K562 (cell line): ENCODE measurements at regions not wholly inside any gene's neighbourhood (a gene's known extent, or its start where the extent isn't known, plus 50 kb on each side); places are given as distances from the start of the nearest gene placed in this dataset.

Source experiments
- ATAC-seq: fragments of 200-7000 bp; cut with Tn5 transposase; 3 replicates; pipeline ENCODE4 v1.9.1; 2020; ENCODE audit warnings: moderate library complexity
- BruUV-seq: library from RNA; stranded (reverse); fragments of 400-500 nt; replicated peaks from 2 replicates; lab custom pipeline; 2021; lab: Mats Ljungman, UMichigan
- CTCF ChIA-PET: fragments of 300-600 bp; formaldehyde crosslinking; extraction: SDS; loops from one replicate; lab custom pipeline; 2021; ENCODE audit warnings: low intra/inter-chr PET ratio; lab: Yijun Ruan, JAX
- POLR2A ChIA-PET: fragments of 300-600, 350-650 bp; sonication (Branson Sonifier 250); formaldehyde crosslinking; extraction: SDS; loops from one replicate; lab custom pipeline; 2021; ENCODE audit warnings: antibody characterized with exemption, inconsistent platforms; lab: Yijun Ruan, JAX
- DNase-seq, 4 experiments: peaks; one replicate each; pipeline versions ENCODE4 v3.0.0 to v3.0.0-alpha.2; 2011 to 2018; ENCODE audit warnings: low spot score in 3 of 4, mixed read lengths in 3 of 4; ENCODE audit errors: extremely low read depth in 1 of 4
- FAIRE-seq: peaks from 2 replicates; lab custom pipeline; 2011; peaks lifted over from hg19 to GRCh38; lab: Jason Lieb, UNC
- H2AFZ ChIP-seq: 2 replicates; pipeline ENCODE4 v1.6.0; 2011; ENCODE audit warnings: low read depth, low read length, control low read depth, inconsistent platforms
- H3K27ac ChIP-seq: fragments of 200-600 bp; 3 replicates; pipeline ENCODE4 v1.8.0; 2011; ENCODE audit warnings: low read depth, mild to moderate bottlenecking, control low read depth, inconsistent platforms, low read length, moderate library complexity, mixed read lengths; ENCODE audit errors: extremely low read depth
- H3K27me3 ChIP-seq, 2 experiments: fragments of 300-600 bp in 1 of 2; 2 replicates in 1 of 2; 3 replicates in 1 of 2; pipeline versions ENCODE4 v1.6.0 to v1.8.0; 2011; ENCODE audit warnings: inconsistent platforms in 2 of 2, low read length in 2 of 2, mild to moderate bottlenecking in 1 of 2, mixed read lengths in 1 of 2, moderate library complexity in 1 of 2; ENCODE audit not compliant: control insufficient read depth in 2 of 2, insufficient read depth in 2 of 2
- H3K36me3 ChIP-seq: fragments of 300-600 bp; 3 replicates; pipeline ENCODE4 v1.8.0; 2011; ENCODE audit warnings: mild to moderate bottlenecking, low read length, inconsistent platforms; ENCODE audit not compliant: control insufficient read depth, insufficient read depth
- H3K4me1 ChIP-seq, 2 experiments: fragments of 200-600 bp in 1 of 2; replicated peaks in 1 of 2; 2 replicates in 1 of 2; 3 replicates in 1 of 2; pipeline versions ENCODE4 v1.5.1 to v1.8.0; 2011; ENCODE audit warnings: inconsistent platforms in 2 of 2, low read length in 2 of 2, mild to moderate bottlenecking in 1 of 2, mixed read lengths in 1 of 2, moderate library complexity in 1 of 2; ENCODE audit not compliant: control insufficient read depth in 2 of 2, insufficient read depth in 2 of 2
- H3K4me2 ChIP-seq: 2 replicates; pipeline ENCODE4 v1.6.1; 2011; ENCODE audit warnings: low read length, control low read depth, inconsistent platforms, mixed read lengths; ENCODE audit not compliant: insufficient read depth
- H3K4me3 ChIP-seq: fragments of 200-600 bp; sonication (generic), shearing (Covaris generic); 2 replicates; pipeline ENCODE4 v1.5.1; 2016; ENCODE audit warnings: control low read depth, inconsistent platforms
- H3K79me2 ChIP-seq: fragments of 200-600 bp; 3 replicates; pipeline ENCODE4 v1.8.0; 2011; ENCODE audit warnings: low read length, inconsistent platforms; ENCODE audit not compliant: control insufficient read depth, insufficient read depth
- H3K9ac ChIP-seq, 2 experiments: 2 replicates each; pipeline versions ENCODE4 v1.6.0 to v1.6.1; 2011; ENCODE audit warnings: low read depth in 2 of 2, low read length in 2 of 2, control low read depth in 1 of 2, inconsistent platforms in 1 of 2, mild to moderate bottlenecking in 1 of 2, mixed read lengths in 1 of 2; ENCODE audit not compliant: insufficient read depth in 1 of 2
- H3K9me1 ChIP-seq: one replicate; pipeline ENCODE4 v1.6.0; 2011; ENCODE audit warnings: inconsistent platforms, mild to moderate bottlenecking, low read length, moderate library complexity; ENCODE audit not compliant: control insufficient read depth, insufficient read depth
- H3K9me3 ChIP-seq: replicated peaks from 2 replicates; pipeline ENCODE4 v1.5.1; 2011; ENCODE audit warnings: low read depth, low read length, inconsistent platforms; ENCODE audit not compliant: control insufficient read depth, insufficient read depth
- H4K20me1 ChIP-seq: replicated peaks from 2 replicates; pipeline ENCODE4 v1.6.1; 2011; ENCODE audit warnings: low read length, inconsistent platforms, mixed read lengths; ENCODE audit not compliant: control insufficient read depth, insufficient read depth
- FOXJ2 ChIP-seq: fragments of 200-800 bp; sonication (Bioruptor generic); IDR thresholded peaks from 2 replicates; pipeline ENCODE4 v1.6.1; 2016; ENCODE audit warnings: missing genetic modification characterization, missing compliant biosample characterization
- GATA2 ChIP-seq: sonication (generic); formaldehyde crosslinking; IDR thresholded peaks from 2 replicates; pipeline ENCODE4 v1.4.0; 2020; ENCODE audit warnings: mild to moderate bottlenecking, missing genetic modification reagents
- NONO ChIP-seq, 2 experiments: fragments of 200-400 bp in 1 of 2; fragments of 450-650 bp in 1 of 2; formaldehyde crosslinking in 1 of 2; IDR thresholded peaks; 2 replicates each; pipeline ENCODE4 v1.6.1; 2017; ENCODE audit warnings: low read depth in 2 of 2, mild to moderate bottlenecking in 2 of 2, moderate library complexity in 2 of 2, low read length in 1 of 2
- TBL1XR1 ChIP-seq, 2 experiments: IDR thresholded peaks; 2 replicates each; pipeline ENCODE4 v1.6.1; 2012; ENCODE audit warnings: improper control_type of control experiment in 2 of 2, low read length in 2 of 2, mild to moderate bottlenecking in 1 of 2
- TEAD2 ChIP-seq: fragments of 450-650 bp; IDR thresholded peaks from 2 replicates; pipeline ENCODE4 v1.6.1; 2016; ENCODE audit warnings: missing genetic modification characterization, control low read depth, missing compliant biosample characterization
- ZNF133 ChIP-seq: fragments of 250-450 bp; sonication (Bioruptor Pico); IDR thresholded peaks from 2 replicates; pipeline ENCODE4 v1.4.0; 2020; ENCODE audit warnings: mild to moderate bottlenecking
- WGBS: fragments of 100-300 bp; shearing (Covaris generic); methylation state at CpG from one replicate; pipeline ENCODE4 v1.1.6; 2016; ENCODE audit warnings: low coverage, mixed read lengths; ENCODE audit not compliant: insufficient coverage; ENCODE audit errors: missing lambda C conversion rate; 5-methylcytosine and 5-hydroxymethylcytosine counted together
- in situ Hi-C: fragments of 300-500 bp; cut with MboI; formaldehyde crosslinking; loops from 4 replicates; pipeline ENCODE4 v1.15.0; 2018; ENCODE audit warnings: inconsistent platforms, mixed read lengths
- intact Hi-C: fragments of 100-400 bp; cut with micrococcal nuclease; formaldehyde crosslinking; loops from 2 replicates; pipeline ENCODE4 v1.14.2; 2022
- TF ChIP-seq, protein P1 (sequence below): fragments of 250-450 bp; sonication (Bioruptor Pico); IDR thresholded peaks from 2 replicates; pipeline ENCODE4 v1.4.0; 2020
- TF ChIP-seq, protein P2 (sequence below): fragments of 250-450 bp; sonication (Bioruptor Pico); IDR thresholded peaks from 2 replicates; pipeline ENCODE4 v1.4.0; 2020; ENCODE audit warnings: mild to moderate bottlenecking, moderate library complexity, borderline replicate concordance
- TF ChIP-seq, protein P3 (sequence below): fragments of 450-650 bp; conservative IDR thresholded peaks from 2 replicates; pipeline ENCODE4 v1.6.1; 2016; ENCODE audit warnings: missing genetic modification characterization, low read depth, mild to moderate bottlenecking, control low read depth, missing compliant biosample characterization
- TF ChIP-seq, protein P4 (sequence below): fragments of 450-650 bp; IDR thresholded peaks from 2 replicates; pipeline ENCODE4 v1.6.1; 2018; ENCODE audit warnings: mild to moderate bottlenecking, low read depth; ENCODE audit not compliant: partially characterized antibody

DNA sequence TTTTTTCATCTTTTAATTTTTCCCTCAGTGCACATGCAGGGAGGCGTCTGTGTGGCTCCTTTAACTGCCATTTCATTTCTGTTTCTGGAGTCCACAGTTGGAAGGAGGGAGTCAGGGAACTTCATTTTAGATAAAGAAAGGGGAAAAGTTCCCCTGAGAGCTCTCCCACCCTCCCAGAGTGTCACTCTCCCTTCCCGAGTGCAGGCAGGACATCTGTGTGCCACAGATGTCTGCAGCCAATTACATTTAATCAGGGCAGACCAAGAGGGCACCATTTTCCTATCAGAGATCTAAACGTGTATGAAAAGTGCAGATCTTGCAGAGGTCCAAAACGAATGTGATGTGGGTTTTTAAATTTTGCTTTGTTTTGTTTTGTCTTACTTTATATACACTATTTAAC, 96.6 kb downstream of the PXDC1 start:
- peaks cover 2 to 16% of the 10 kb centered on the region in 2 experiments; a peak in 2 of 5 replicates for H3K27me3 ChIP-seq
- no peaks in the 10 kb centered on the region for H3K9me3 ChIP-seq
- no peaks in the 10 kb centered on the region for H3K79me2 ChIP-seq
- H3K9ac ChIP-seq = no peak overlapping the region
- no peak overlapping the region for H3K4me3 ChIP-seq
- TF ChIP-seq, protein P1, sequence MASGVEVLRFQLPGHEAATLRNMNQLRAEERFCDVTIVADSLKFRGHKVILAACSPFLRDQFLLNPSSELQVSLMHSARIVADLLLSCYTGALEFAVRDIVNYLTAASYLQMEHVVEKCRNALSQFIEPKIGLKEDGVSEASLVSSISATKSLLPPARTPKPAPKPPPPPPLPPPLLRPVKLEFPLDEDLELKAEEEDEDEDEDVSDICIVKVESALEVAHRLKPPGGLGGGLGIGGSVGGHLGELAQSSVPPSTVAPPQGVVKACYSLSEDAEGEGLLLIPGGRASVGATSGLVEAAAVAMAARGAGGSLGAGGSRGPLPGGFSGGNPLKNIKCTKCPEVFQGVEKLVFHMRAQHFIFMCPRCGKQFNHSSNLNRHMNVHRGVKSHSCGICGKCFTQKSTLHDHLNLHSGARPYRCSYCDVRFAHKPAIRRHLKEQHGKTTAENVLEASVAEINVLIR (CRISPR knock-in tag) = no peak
- TF ChIP-seq FOXJ2 = no peak
- TF ChIP-seq, protein P2, sequence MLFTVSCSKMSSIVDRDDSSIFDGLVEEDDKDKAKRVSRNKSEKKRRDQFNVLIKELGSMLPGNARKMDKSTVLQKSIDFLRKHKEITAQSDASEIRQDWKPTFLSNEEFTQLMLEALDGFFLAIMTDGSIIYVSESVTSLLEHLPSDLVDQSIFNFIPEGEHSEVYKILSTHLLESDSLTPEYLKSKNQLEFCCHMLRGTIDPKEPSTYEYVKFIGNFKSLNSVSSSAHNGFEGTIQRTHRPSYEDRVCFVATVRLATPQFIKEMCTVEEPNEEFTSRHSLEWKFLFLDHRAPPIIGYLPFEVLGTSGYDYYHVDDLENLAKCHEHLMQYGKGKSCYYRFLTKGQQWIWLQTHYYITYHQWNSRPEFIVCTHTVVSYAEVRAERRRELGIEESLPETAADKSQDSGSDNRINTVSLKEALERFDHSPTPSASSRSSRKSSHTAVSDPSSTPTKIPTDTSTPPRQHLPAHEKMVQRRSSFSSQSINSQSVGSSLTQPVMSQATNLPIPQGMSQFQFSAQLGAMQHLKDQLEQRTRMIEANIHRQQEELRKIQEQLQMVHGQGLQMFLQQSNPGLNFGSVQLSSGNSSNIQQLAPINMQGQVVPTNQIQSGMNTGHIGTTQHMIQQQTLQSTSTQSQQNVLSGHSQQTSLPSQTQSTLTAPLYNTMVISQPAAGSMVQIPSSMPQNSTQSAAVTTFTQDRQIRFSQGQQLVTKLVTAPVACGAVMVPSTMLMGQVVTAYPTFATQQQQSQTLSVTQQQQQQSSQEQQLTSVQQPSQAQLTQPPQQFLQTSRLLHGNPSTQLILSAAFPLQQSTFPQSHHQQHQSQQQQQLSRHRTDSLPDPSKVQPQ (CRISPR knock-in tag) = no peak
- TF ChIP-seq, protein P3, sequence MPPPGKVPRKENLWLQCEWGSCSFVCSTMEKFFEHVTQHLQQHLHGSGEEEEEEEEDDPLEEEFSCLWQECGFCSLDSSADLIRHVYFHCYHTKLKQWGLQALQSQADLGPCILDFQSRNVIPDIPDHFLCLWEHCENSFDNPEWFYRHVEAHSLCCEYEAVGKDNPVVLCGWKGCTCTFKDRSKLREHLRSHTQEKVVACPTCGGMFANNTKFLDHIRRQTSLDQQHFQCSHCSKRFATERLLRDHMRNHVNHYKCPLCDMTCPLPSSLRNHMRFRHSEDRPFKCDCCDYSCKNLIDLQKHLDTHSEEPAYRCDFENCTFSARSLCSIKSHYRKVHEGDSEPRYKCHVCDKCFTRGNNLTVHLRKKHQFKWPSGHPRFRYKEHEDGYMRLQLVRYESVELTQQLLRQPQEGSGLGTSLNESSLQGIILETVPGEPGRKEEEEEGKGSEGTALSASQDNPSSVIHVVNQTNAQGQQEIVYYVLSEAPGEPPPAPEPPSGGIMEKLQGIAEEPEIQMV (tag) = no peak
- no peak for TF ChIP-seq TEAD2 (tag)
- TF ChIP-seq NONO (IDR thresholded peaks at IDR 0.05; ENCODE audit: low read depth in 2 of 2, low read length in 1 of 2) = no peak
- no peak for TF ChIP-seq ZNF133
- TF ChIP-seq GATA2 (CRISPR knock-in tag) = no peak
- TF ChIP-seq, protein P4, sequence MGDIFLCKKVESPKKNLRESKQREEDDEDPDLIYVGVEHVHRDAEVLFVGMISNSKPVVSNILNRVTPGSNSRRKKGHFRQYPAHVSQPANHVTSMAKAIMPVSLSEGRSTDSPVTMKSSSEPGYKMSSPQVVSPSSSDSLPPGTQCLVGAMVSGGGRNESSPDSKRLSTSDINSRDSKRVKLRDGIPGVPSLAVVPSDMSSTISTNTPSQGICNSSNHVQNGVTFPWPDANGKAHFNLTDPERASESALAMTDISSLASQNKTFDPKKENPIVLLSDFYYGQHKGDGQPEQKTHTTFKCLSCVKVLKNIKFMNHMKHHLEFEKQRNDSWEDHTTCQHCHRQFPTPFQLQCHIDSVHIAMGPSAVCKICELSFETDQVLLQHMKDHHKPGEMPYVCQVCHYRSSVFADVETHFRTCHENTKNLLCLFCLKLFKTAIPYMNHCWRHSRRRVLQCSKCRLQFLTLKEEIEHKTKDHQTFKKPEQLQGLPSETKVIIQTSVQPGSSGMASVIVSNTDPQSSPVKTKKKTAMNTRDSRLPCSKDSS = no peak
- no peak for TF ChIP-seq TBL1XR1 (IDR thresholded peaks at IDR 0.05; ENCODE audit: low read length in 2 of 2)
- H3K4me2 ChIP-seq = no peak overlapping the region
- no peaks in the 10 kb centered on the region for H3K9me1 ChIP-seq
- FAIRE-seq = no peak
- CTCF ChIA-PET = no interaction called here
- H2AFZ ChIP-seq = no peak overlapping the region
- ATAC-seq = no peak
- POLR2A ChIA-PET = no interaction called here
- no TSS peak for BruUV-seq
- H3K4me1 ChIP-seq = peaks cover 21 to 23% of the 10 kb centered on the region in 2 experiments
- no peaks in the 10 kb centered on the region for H3K36me3 ChIP-seq
- intact Hi-C loops (no loop called here), in situ Hi-C loops (no loop called here)
- no peak overlapping the region for H3K27ac ChIP-seq
- H4K20me1 ChIP-seq = no peaks in the 10 kb centered on the region
- no peak for DNase-seq
- WGBS = 12% methylated on average over 4 of the region's 4 CpGs
